ENCODE measurements at regions not wholly inside any gene's neighbourhood (a gene's known extent, or its start where the extent isn't known, plus 50 kb on each side); places are given as distances from the start of the nearest gene placed in this dataset.

DNA sequence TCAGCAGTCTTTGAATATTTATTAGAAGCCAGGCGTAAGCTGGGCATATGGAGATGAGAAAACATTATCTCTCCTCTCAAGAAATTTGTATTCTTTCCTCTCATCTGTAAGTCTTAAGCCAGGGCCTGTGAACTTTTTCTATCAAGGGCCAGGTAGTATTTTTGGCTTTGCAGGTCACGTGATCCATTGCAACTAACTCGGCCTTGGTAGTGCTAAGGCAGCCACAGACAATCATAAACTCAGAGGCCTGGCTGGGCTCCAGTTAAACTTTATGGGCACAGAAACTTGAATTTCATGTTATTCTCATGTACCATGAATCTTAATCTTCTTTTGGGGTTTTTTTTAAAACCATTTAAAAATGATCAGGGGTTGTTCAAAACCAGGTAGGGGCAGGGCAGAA, 117.4 kb upstream of the PELI2 start:
- TF ChIP-seq, protein P1, sequence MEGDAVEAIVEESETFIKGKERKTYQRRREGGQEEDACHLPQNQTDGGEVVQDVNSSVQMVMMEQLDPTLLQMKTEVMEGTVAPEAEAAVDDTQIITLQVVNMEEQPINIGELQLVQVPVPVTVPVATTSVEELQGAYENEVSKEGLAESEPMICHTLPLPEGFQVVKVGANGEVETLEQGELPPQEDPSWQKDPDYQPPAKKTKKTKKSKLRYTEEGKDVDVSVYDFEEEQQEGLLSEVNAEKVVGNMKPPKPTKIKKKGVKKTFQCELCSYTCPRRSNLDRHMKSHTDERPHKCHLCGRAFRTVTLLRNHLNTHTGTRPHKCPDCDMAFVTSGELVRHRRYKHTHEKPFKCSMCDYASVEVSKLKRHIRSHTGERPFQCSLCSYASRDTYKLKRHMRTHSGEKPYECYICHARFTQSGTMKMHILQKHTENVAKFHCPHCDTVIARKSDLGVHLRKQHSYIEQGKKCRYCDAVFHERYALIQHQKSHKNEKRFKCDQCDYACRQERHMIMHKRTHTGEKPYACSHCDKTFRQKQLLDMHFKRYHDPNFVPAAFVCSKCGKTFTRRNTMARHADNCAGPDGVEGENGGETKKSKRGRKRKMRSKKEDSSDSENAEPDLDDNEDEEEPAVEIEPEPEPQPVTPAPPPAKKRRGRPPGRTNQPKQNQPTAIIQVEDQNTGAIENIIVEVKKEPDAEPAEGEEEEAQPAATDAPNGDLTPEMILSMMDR (IDR thresholded peaks at IDR 0.05): no peak
- no peak for TF ChIP-seq POLR2A (IDR thresholded peaks at IDR 0.05)
